HUES6 (cell line): ENCODE measurements at regions not wholly inside any gene's neighbourhood (a gene's known extent, or its start where the extent isn't known, plus 50 kb on each side); places are given as distances from the start of the nearest gene placed in this dataset.

Experiments
- H3K27ac ChIP-seq: 2 replicates; pipeline ENCODE4 v1.7.0; 2013; ENCODE audit warnings: low read depth, mild to moderate bottlenecking, low read length, inconsistent platforms
- H3K27me3 ChIP-seq: 2 replicates; pipeline ENCODE4 v1.6.1; 2013; ENCODE audit warnings: low read length; ENCODE audit not compliant: control insufficient read depth, insufficient read depth
- H3K36me3 ChIP-seq: 2 replicates; pipeline ENCODE4 v1.6.1; 2013; ENCODE audit warnings: low read length; ENCODE audit not compliant: control insufficient read depth, insufficient read depth
- H3K4me1 ChIP-seq: 2 replicates; pipeline ENCODE4 v1.6.1; 2013; ENCODE audit warnings: low read length; ENCODE audit not compliant: control insufficient read depth, insufficient read depth
- H3K4me3 ChIP-seq: 2 replicates; pipeline ENCODE4 v1.5.1; 2013; ENCODE audit warnings: low read depth, low read length
- H3K9ac ChIP-seq: one replicate; pipeline ENCODE4 v1.6.1; 2013; ENCODE audit warnings: mild to moderate bottlenecking, low read length
- H3K9me3 ChIP-seq: 2 replicates; pipeline ENCODE4 v1.6.1; 2013; ENCODE audit warnings: low read depth, low read length; ENCODE audit not compliant: control insufficient read depth, insufficient read depth

DNA sequence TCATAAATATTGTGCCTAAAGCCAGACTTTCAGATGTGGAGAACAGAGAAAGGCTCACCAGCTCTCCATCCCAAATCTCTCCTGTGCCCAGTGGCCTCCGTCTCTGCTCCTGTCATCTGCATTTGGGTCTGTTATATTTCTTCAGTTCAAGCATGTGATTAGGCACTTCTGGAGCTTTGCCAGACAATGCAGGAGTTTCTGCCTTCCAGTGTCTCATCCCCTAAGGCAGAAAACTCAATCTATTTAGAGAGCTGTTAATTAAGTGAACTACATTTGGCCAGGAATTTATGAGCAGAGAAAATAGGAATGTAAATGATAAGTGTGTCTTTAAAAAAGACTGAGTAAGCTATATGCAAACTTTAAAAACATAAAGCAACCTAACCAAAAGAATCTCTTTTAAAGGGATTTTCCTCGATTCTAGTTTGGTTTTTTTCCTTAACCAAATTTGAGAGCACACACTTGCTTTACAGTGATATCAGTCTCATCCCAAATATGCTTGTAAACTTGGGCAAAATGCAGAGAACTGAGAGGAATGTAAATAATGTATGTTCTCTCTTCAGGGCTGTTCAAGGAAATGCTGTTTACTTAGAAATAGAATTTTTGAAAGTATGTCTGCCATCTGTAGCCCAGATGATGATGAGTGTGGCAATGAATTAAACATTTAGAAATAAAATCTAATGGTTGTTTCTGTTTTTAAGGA lies 113.9 kb downstream of the ELOVL4 start:
- no peak overlapping the region for H3K4me3 ChIP-seq
- H3K36me3 ChIP-seq = no peaks in the 10 kb centered on the region
- no peaks in the 10 kb centered on the region for H3K27me3 ChIP-seq
- H3K9ac ChIP-seq = no peak overlapping the region
- no peaks in the 10 kb centered on the region for H3K9me3 ChIP-seq
- no peak overlapping the region for H3K27ac ChIP-seq
- H3K4me1 ChIP-seq = no peaks in the 10 kb centered on the region

DNA sequence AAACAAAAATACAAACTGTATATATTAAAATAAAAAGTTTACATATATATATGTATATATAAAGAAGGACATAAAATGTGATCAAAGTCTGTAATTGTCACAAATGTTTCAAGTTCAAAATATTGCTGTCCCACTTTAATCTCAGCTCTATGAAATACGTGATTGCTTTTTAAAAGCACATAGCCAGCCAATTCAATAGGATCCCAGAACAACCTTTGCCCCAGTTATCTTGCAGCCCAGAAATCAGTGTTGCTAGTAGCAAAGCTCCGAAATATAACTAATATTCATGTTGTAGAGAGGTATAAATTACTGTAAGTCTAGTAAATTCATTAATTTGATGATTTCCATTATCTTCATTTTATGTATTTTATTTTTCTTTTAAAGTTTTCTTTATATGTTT lies 114.6 kb downstream of the ELOVL4 start:
- no peaks in the 10 kb centered on the region for H3K27me3 ChIP-seq
- H3K36me3 ChIP-seq = no peaks in the 10 kb centered on the region
- H3K9me3 ChIP-seq = no peaks in the 10 kb centered on the region
- no peak overlapping the region for H3K4me3 ChIP-seq
- no peak overlapping the region for H3K27ac ChIP-seq
- H3K9ac ChIP-seq = no peak overlapping the region
- no peaks in the 10 kb centered on the region for H3K4me1 ChIP-seq

DNA sequence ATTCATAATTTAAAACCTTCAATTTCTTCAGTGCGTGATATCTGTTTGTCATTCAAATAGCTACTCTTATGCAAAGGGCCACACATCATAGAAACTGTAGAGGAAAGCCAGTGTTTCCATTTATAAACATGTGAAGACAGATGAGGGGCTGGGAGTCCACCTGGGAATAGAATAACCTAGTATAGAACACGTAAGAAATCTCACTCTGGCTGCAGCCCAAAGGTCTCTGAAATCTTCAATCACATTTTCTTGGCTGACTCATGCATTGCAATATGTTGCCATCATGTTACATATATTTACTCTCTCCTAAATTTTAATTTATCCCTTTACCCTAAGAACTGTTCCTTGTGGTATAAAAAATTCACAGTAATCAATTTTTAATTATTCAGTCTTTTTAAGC lies 123.2 kb downstream of the ELOVL4 start:
- no peaks in the 10 kb centered on the region for H3K36me3 ChIP-seq
- no peak overlapping the region for H3K9ac ChIP-seq
- no peaks in the 10 kb centered on the region for H3K9me3 ChIP-seq
- H3K4me3 ChIP-seq = no peak overlapping the region
- H3K4me1 ChIP-seq = no peaks in the 10 kb centered on the region
- H3K27me3 ChIP-seq = no peaks in the 10 kb centered on the region
- no peak overlapping the region for H3K27ac ChIP-seq

DNA sequence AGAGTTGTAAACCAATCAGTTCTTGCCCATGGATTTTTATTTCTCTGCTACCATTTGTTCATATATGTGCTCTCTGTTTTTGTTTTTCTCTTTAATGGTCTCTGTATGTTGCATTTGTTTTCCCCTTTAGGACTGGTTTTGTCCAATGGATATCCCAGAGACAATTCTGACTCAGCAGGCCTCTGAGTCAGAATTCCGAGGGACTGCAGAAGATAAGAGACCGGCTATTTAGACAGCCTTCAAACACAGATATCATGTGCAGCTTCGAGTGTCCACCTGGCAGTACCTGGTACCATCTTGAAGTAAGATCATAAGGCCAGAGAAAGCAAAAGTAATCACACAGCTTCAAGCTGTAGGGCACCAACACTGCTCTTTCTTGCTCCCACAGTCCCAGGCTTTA lies 125.5 kb downstream of the ELOVL4 start:
- Histone ChIP-seq H3K27ac (no peak overlapping the region), H3K9ac (no peak overlapping the region), H3K9me3 (no peaks in the 10 kb centered on the region), H3K36me3 (no peaks in the 10 kb centered on the region), H3K4me3 (no peak overlapping the region), H3K27me3 (no peaks in the 10 kb centered on the region), H3K4me1 (no peaks in the 10 kb centered on the region)

DNA sequence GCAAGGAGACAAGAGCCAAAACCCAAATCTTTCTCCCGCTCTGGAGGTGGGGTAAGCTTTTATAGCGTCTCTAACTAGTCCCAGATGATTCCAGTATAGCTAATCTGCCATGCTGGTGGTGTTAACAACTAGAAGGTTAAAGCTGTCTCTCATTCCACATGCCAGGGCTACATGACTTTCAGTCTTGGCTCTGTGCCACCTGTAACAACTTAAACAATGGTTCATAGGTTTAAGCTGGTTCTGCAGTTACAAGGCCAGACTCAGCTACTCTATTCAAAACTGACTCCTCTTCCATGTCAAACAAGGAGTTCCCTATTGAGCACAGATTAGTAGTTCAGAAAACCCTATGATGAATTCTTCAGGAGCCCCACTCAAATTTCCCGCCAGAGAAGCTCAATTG lies 128.9 kb downstream of the ELOVL4 start:
- H3K9me3 ChIP-seq = no peaks in the 10 kb centered on the region
- H3K4me1 ChIP-seq = no peaks in the 10 kb centered on the region
- H3K27me3 ChIP-seq = no peaks in the 10 kb centered on the region
- H3K4me3 ChIP-seq = no peak overlapping the region
- H3K27ac ChIP-seq = no peak overlapping the region
- no peak overlapping the region for H3K9ac ChIP-seq
- H3K36me3 ChIP-seq = no peaks in the 10 kb centered on the region

DNA sequence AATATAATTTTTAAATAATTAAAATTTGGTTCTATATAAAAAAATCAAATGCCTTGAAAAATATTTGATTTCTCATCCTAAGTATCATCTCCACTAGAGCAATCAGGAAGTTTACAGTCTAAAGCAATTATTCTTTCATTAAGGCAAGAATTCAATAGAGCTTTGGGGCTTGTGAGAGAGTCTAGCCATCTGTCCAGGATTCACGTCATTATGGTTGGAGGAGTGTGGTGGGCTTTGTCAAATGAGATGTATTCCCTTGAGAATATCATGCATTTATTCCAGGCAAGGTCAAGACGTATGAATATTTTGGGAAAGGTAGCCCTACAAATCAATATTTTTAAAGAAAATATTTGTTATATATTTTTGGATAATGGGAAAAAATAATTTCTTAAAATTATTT lies 132.4 kb downstream of the ELOVL4 start:
- Histone ChIP-seq H3K27me3 (no peaks in the 10 kb centered on the region), H3K36me3 (no peaks in the 10 kb centered on the region), H3K9me3 (no peaks in the 10 kb centered on the region), H3K9ac (no peak overlapping the region), H3K4me1 (peaks cover 12% of the 10 kb centered on the region), H3K27ac (no peak overlapping the region), H3K4me3 (no peak overlapping the region)

DNA sequence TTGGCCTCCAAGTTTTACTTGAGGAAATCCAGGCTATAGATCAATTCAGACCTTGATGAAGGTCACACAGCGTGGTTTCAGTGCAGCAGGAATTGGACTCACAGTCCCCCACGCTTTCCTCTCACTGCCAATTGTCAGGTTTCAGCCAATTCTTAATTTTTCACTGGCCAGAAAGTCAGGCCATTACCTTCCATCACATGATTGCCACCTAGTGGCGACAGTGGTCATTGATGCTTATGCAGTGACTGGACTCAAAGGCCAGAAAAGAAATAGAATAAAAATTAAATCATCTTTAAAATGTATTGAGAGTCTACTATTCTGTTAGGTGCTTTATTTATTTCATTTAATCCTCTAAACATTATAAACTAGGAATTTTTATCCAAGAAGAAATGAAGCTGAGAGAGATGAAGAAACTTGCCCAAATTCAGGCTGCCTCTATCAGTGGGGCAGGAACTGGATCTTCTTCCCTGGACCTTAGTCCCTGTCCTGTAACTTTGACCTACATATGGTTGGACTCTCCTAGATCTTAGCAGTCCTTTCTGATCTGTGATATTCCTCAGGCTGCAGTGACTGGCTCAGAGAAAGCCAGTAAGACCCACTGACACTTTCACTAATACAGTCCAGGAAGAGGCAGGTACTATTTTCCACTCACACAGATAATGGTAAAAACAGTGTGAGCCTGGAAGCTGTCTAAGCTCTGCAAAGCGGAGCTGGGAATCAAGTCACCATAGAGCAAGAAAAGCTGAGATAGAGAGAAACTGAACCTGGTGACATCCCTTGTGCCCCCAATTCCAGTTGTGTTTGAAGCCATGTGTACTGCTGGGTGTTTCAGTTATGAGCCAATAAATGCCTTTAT lies 133.3 kb downstream of the ELOVL4 start:
- Histone ChIP-seq H3K4me3 (no peak overlapping the region), H3K27ac (no peak overlapping the region), H3K9ac (no peak overlapping the region), H3K9me3 (no peaks in the 10 kb centered on the region), H3K27me3 (no peaks in the 10 kb centered on the region), H3K4me1 (peaks cover 13% of the 10 kb centered on the region), H3K36me3 (no peaks in the 10 kb centered on the region)

DNA sequence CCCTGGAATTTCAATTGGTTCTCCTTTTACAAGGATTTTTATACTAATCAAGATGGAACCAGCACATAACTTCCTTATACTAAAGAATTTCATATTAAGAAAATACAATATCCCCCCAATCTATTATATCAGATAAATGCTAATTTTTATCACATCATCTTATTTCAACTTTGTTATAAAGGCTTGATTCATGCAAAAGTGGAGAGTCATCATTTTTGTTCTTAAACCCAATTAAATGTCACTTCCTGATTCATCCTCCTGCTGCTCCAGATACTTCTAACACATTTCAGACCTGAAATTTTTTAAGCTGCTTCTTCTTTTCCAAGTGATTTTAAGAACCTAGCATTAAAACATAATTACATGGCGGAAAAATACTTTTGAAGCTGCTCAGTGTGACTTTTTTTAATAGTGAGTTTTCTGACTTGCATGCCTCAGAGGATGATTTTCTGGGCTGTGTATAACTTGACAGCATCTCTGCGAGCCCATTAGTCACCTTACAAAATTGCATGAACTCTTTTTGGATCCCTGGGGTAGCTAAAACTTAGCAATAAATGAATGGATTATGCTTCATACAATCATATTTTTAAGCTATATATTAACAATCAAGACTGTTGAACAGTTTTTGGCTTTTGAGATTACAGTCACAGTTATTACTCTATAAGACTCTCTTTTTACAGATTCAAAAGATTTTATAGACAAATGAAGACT lies 134.1 kb downstream of the ELOVL4 start:
- Histone ChIP-seq H3K36me3 (no peaks in the 10 kb centered on the region), H3K4me1 (peaks cover 13% of the 10 kb centered on the region)

DNA sequence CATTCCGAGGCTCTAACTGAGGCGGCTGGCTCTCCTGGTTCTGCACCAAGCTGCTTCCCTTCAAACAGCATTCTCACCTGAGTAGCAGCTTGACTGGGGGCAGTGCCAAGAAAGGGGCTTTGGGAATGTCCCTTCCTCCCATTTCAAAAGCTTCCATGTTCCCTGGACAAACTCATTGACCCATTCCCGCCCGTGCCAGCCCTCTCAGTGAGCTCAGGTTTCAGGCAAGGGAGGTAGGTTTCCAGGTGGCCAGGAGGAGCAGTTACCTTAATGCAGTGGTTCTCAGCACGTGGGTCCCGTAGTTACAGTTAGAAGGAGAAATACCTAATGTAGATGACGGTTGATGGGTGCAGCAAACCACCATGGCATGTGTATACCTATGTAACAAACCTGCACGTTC lies 135.2 kb downstream of the ELOVL4 start:
- H3K4me3 ChIP-seq = no peak overlapping the region
- no peak overlapping the region for H3K27ac ChIP-seq
- H3K9me3 ChIP-seq = no peaks in the 10 kb centered on the region
- H3K27me3 ChIP-seq = no peaks in the 10 kb centered on the region
- peaks cover 13% of the 10 kb centered on the region for H3K4me1 ChIP-seq
- no peak overlapping the region for H3K9ac ChIP-seq
- no peaks in the 10 kb centered on the region for H3K36me3 ChIP-seq

More for the DNA sequence above, 134.1 kb downstream of the ELOVL4 start:
- no peak overlapping the region for H3K4me3 ChIP-seq
- H3K27me3 ChIP-seq = no peaks in the 10 kb centered on the region
- H3K27ac ChIP-seq = no peak overlapping the region
- H3K9ac ChIP-seq = no peak overlapping the region
- H3K9me3 ChIP-seq = no peaks in the 10 kb centered on the region

DNA sequence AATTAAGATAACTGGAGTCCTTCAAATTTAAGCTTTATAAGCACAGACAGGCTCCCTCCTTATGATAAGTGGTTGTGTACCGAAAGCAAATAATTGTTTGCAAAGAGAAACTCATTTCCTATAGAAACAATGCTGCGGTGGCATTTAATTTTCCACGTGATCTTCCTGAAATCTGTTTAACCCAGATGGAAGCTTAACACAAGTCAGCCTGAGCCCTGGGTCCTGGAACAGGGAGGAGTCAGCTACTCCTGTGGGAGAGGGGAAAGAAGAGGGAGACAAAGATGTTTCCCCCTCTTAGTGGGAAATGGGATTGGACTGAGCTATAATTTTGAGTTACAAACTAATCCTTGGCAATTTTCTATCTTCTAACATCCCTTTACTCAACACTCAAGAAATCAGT lies 136.5 kb downstream of the ELOVL4 start:
- H3K9ac ChIP-seq = no peak overlapping the region
- no peaks in the 10 kb centered on the region for H3K27me3 ChIP-seq
- no peaks in the 10 kb centered on the region for H3K36me3 ChIP-seq
- H3K9me3 ChIP-seq = peaks cover 5% of the 10 kb centered on the region; the same call in 1 of the 2 replicates
- peaks cover 13% of the 10 kb centered on the region for H3K4me1 ChIP-seq
- no peak overlapping the region for H3K27ac ChIP-seq
- no peak overlapping the region for H3K4me3 ChIP-seq

DNA sequence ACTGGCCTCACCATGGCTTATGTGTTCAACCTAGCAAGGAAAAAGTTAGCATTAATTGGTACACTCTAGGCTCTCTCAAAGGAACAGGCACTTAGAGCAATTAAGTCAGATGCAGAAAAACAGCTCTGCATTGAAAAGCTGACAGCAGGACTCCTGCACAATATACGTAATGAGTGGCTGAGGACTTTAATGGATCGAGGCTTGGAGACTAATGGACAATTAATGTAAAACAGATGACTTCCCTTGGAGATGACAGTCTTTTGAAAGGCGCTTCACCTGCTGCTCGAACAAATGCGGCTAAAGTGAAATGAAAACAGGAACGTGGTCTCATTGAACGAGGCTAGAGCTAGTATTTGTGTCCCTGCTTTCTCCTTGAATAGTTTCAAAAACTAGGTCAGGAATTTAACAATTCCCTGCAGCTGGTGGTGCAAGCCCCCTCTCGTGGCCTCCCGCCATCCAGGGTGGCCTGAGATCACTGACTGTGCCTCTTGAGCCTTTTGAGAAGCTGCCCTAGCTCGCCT lies 137.1 kb downstream of the ELOVL4 start:
- Histone ChIP-seq H3K9me3 (peaks cover 5% of the 10 kb centered on the region; the same call in 1 of the 2 replicates), H3K27me3 (no peaks in the 10 kb centered on the region), H3K36me3 (no peaks in the 10 kb centered on the region), H3K27ac (no peak overlapping the region), H3K4me3 (no peak overlapping the region), H3K9ac (no peak overlapping the region), H3K4me1 (peaks cover 13% of the 10 kb centered on the region)
